Amniotic stem cell (primary cell): ENCODE measurements at regions not wholly inside any gene's neighbourhood (a gene's known extent, or its start where the extent isn't known, plus 50 kb on each side); places are given as distances from the start of the nearest gene placed in this dataset.
"Not testable (repeated sequence)": the region's sequence is repeated elsewhere in the genome, so short reads cannot be mapped to it uniquely, and the experiment has no call there.

Experiments
- DNase-seq: peaks from one replicate; lab custom pipeline; 2025; lab: John Stamatoyannopoulos, UW

DNA sequence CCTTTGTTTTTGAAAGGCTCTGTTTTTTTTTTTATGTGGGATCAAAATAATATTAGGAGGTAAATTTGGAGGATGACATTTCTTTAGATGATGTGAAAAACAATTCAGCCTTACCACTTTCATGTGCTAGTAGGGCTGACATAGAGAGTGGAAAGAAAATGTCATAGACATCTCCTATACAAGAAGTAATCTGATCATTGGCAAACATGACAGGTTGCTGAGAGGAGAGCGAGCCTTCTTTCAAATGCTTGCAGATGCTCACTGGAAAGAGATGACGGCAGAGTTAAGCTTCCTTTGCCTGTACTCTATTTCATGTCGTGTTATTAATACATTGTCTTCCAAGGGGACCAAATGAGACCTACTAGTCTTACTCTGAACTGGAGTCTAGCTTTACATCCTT, 160.1 kb upstream of the DAP start:
- no peak for DNase-seq

DNA sequence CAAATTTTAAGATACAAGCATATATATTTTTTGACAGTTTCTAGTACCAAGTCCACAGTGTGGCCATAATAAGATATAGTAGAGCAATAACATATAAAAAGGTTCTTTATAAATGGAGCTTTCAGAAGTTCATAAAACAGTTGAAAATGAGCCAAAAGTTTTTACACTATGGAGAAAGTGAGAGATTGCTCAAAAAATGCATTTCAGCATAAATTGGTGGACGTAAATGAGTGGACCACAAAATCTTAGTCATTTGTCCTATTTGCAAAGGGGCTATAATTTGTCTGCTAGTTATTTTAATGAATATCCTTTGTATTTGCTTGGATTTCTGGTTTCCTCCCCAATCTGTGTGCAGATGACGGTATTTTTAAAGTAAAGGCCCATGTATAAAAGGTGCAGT, 159.4 kb upstream of the DAP start:
- no peak for DNase-seq

DNA sequence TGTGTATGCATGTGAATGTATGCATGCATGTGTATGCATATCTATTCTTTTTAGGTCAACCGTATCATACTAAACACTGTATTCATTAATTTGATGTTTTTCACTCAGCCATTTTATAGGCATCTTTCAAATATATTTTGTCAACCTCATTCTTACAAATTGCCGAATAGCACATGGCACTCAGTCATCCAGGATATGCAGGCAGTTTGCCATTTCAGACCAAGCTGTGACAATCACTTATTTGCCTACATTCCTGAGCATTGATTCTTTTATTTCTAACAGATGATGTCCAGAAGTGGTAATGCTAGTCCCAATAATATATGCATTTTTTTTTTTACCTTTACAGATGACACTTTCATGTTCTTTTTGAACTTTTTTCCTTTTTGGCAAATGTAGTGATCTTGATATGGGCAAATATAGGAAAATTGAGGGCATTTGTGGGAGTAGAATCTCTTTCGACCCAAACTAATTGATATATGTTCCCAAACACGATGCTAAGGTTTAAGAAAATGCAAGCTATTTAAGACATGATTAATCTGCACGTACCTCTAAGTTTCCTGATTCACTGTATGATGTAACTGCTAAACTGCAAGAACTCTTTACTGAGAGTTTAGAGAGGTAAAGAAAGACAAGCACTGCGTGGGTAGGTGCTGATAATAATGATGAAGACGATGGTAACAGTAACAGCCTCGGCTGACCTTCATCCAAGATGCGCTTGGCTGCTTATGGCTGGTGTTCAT, 153.9 kb upstream of the DAP start:
- DNase-seq, result no peak

DNA sequence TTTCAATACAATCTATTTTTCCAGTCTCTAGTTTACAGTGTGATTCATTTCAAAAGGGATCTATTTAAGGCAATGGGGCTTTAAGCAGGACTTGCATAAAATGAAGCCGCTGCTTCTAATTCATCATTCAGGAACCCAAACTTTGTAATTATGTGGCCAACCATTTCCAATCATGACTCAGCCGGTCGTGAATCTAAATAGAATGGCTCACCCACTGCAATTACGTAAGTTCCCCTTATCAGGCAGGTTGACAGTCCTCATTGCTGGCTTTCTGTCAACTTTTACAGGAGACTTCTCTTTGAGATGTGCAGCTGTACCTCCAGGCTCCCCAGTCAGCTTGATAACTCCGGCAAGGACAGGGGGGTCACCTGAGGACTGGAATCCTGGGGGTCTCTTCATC, 152.8 kb upstream of the DAP start:
- DNase-seq, result peak; percentile 89

DNA sequence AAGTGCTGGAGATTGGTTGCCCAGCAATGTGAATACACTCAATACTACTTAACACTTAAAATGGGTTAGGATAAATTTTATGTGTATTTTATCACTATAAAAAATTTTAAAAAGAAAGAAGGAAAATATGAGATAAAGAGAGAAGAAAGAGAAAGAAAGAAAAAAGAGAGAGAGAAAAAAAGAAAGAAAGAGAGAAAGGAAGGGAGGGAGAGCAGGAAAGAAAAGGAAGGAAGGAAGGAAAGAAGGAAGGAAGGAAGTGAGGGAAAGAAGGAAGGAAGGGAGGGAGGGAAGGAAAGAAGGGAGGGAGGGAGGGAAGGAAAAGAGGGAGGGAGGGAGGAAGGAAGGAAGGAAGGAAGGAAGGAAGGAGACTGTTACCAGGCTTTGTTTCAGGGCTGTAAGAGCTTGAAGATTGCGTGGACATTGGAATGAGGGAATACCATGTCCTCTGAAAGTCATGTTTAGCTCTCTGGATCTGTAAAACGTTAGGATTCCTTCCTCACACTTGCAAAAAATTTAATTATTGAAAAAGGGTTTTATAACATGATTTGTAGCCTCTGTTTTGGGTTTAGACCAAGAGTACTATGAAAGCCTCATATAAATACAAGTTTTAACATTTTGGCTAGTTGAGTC, 152.3 kb upstream of the DAP start:
- DNase-seq, result no peak

DNA sequence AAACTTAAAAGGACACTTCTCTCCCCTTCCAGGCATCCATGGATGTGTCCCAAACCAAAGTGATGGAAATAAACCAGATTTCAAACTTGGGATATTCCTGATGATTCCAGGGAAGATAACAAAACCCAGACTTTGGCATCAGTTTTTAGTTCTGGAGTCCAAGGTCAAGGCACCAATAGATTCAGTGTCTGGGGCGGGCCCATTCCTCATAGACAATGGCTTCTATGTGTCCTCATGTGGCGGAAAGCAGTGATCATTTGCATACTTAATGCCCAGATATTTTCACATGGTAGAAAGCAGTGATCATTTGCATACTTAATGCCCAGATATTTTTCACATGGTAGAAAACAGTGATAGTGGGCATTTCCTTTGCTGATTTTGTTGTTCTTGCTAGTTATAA, 151.4 kb upstream of the DAP start:
- no peak for DNase-seq

DNA sequence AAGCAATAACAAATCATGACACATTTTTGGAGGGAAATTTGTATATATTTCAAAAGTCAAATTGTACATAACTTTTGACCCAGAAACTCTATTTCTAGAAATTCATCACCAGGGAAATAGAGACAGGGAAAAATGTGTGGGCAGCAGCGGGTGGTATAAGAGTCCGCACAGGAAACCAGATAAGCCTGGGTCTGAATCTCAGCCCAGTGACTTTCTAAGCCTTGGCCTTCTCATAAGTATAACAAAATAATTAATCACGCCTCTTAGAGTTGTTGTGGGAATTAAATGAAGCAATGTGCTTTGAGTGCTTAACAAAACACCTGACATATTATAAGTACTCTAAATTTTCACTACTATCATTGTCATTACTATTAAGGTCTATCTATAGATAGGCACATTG, 149.2 kb upstream of the DAP start:
- DNase-seq, result no peak

DNA sequence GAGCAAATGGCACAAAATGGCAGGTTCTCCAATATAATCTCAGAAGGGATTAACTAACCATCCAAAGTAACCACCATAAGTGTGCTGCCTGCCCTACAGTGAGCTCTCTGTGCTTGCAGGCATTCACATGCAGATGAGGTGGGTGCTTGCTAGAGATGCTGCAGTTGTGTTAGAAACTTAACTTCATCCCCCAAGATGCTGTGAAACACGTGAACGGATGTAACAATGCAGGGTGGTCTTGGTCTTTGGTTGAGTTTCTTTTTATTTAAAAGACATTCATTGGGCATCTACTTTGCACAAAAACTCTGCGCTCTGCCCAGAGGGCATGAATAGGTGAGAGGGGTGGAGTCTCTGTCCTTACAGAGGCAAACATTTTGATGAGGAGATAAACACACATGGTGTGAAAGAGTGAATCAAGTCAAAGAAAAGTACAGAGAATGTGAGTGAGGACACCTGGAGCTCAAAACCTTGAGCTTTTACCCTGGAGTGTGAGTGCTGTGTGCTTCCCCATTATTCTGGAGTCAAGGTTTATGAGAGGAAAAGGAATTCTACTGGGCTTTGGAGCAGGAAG, 143.9 kb upstream of the DAP start:
- DNase-seq, result no peak

DNA sequence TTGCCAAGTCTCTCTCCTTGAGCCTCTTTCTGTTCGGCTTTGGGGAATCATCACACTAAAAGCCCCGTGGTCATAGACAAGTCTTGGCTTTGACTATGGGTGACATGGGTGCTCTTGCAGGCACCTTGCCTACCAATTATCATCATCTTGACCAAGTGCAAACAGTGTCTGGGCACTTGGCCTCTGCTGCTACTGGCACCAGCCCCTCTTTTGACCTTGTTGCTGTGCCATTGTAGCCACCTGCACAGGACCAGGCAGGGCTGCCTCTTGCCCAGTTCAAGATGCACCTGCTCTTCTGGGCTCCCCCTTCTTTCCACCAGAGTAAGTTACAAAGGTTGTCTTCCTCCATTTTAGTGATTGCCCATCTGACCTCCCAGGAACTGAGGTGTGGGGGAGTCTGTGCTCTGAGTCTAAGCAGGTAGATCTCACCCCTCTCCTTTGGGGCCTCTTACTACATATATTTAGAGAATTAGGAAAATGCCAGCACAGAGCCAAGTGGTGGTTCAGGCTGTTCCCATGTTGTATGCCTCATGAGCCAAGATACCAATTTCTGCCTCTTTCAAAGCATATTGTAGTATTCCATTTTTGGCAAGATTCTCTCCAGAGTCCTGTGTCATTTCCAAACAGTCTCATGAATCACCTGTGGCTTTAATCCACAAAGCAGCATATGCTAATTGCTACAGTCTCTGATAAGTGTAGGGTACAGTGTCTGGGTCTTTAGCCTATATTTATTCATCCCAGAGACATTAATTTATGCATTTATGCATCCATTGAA, 142.9 kb upstream of the DAP start:
- DNase-seq, result no peak

DNA sequence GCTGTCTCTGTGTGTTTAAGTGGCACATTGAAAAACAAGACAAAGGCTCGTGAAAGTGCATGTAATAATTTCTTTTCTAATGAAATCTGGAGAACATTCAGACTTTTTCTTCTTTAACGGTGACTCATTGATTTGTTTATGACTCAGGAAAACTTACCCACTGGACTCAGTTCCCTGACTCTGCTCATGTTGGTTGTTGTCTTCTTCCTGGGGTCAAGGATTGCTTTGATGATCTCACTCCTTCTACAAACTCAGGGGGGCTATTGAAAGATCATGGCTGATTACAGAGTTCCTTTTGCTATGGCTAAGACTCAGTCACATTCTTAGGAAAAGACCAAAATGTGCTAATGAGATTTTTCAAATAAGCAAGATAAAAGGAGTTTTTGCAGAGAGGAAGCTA, 141.1 kb upstream of the DAP start:
- DNase-seq, result peak; percentile 21

DNA sequence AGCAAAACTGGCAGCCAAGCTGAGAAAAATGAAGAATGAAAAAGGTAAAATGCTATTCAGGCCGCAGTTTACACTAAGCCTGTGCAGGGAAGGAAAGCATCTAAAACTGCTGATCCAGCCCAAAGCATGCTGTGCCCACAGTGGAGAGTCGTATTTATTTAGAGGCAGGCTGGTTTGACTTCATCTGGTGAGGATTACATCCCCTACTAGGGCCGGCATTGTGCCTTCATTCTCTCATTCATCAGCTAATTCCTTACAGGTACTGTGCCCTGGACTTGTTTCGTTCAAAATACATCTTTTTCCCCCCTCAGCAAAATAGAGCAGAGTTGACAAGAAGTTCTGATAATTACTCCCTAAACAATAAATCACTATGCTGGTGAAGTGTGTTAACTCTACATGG, 137.5 kb upstream of the DAP start:
- DNase-seq, result no peak

DNA sequence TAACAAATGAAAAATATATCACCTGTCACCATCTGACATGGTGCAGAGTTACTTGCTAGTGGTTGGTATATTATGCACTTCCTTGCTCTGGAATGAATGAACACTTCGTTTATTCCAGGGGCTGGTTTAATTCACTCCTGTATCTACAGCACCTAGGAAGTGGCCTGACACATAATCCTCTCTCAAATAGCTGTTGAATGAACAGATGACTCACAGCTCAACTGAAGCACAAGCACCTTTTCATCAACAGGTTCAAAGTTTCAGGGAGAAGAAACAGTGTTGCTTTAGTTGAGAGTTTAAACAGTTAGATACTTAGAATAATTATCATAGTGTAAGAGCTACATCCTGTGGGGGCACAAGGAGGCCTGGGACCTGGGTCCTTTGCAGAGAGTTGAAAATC, 135.0 kb upstream of the DAP start:
- no peak for DNase-seq

DNA sequence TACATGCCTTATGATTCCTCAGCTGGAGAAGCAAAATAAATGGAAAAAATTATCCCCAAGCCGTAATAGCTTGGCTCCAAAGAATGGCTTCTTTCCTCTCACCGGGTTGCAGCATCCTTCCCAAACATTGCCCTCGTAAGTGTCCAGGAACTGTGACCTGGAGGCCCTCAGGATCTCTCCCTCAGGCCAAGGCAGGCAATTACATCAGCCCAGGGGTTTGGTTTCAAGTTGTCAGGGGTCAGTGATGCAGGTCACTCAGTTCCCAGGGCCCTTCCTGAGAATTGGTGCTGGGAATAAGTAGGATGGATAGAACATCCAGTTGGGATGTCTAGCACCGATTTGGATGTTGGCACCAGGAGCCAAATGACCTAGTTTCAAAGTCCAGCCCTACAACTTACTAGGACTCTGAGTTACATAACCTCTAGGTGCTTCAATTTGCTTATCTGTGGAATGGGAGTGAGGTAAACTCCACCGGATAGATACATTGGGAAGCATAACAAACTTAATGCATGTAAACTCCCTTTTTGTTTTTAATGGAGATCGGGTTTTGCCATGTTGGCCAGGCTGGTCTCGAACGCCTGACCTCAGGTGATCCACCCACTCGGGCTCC, 133.5 kb upstream of the DAP start:
- no peak for DNase-seq

DNA sequence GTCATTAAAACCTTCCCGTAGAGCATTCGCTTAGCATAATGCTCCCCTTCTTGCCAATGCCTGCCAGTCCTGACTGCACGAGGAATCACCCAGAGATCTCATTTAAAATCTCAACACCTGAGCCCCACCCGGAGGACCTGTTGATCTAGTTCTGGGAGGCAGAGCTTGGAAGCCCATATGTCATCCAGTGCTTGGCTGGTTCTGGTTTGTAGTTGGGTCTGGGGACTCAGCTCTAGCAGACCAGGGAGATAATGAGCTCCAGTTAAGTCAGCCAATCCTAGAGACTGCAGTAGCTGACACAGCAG, 131.8 kb upstream of the DAP start:
- no peak for DNase-seq

DNA sequence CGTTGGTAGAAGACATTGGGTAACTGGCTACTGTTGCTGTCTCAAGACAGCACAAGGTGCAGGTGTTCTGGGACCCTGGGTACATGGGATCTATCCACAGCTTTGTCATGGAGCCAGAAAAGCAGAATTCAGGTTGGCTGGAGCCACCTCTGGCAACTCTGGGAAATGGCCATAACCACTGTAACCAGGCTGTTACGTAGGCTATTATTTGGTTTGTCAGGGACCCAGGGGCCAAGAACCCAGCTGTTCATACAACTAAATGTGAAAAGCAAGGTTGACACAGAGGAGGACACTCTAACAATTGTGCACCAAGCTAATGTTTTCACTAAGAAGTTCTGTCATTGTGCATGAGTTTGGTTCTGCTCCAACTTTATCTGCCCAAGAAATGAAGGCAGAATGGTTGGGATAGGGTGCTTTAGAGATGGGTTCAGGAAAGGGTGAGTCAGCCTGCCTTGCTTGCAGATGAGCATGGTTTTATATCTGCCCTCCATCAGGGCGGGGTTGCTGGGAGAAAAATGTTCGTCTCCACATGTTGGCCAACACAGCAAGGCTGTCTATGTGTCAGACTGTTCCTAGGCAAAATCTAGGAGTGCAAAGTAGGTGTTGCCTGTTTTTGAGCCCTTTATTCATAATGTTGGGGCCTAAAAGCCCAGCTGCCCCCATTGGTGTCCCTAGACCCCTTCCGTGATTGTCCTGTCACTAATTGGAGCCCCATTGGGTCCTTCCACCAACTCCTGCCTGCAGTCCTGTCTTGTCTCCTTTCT, 131.3 kb upstream of the DAP start:
- no peak for DNase-seq

DNA sequence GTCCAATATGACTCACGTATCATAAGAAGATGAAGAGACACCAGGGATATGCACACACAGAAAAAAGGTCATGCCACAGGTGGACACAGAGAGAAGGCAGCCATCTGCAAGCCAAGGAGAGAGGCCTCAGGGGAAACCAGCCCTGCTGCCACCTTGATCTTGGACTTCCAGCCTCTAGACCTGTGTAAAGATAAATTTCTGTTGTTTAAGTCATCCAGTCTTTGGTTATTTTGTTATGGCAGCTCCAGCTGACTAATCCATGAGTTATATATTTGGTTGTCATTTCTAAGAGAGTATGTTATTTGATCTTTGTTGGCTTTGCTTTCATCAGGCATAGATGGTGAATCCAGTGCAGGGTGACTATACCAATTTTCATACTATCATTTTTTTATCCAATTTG, 130.2 kb upstream of the DAP start:
- DNase-seq, result no peak

DNA sequence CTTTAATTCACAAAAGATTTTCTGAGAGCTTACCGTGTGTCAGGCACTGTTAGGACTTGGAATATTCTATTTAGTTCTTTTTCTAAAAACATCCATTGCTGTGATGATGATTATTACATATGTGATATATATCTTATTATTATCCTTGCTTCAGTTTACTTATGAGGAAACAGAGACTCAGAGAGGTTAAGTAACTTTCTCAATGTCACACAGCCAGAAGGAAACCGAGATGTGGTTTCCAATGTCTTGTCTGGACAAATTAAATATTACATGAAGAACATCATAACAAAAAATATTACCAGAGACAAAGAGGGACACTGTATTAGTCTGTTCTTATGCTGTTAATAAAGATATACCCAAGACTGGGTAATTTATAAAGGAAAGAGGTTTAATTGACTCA, 125.5 kb upstream of the DAP start:
- DNase-seq, result no peak

DNA sequence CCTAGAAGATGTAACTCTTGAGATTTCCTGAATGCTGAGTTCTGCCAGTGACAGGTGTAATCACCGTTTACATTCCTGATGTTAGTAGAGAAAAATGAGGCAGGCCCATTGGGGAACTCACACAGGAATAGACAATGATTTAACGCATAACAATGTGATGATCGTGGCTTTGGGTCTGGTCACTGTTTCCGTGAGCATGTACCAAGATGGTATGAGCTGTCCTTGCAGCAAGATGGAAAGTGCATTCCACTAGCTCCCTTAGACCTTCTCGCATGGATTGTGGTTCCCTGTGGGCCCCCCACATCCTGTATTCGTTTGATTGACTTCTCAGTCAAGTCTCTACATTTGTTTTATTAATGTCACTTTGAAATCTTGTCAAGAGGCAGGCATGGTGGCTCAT, 124.0 kb upstream of the DAP start:
- DNase-seq, result no peak

DNA sequence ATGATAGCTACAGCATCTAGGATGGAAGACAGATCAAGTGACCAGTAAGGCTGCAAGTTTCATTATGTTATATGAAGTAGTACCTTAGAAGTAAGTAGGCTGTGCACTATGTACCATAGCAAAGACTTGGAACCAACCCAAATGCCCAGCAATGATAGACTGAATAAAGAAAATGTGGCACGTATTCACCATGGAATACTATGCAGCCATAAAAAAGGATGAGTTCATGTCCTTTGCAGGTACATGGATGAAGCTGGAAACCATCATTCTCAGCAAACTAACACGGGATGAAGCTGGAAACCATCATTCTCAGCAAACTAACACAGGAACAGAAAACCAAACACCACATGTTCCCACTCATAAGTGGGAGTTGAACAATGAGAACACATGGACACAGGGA, 122.9 kb upstream of the DAP start:
- not testable (repeated sequence) for DNase-seq

DNA sequence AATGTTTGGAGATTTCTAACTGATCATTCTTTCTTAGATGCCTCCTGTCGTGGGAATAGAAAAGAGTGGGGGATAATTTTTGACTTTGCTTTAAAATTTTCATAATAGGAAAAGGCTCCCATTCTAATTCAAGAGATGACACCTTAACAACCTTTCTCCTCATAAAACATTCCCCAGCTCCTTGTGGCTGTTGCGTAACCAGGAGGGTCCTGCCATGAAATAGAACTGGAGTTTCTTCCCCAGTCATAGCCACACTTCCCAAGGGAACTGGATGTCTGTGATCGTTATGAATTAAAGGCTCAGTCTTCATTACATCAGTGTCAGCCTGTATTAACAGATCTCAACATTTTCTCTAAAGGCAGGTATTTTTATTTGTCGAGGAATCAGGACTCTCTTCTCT, 119.9 kb upstream of the DAP start:
- DNase-seq, result no peak

DNA sequence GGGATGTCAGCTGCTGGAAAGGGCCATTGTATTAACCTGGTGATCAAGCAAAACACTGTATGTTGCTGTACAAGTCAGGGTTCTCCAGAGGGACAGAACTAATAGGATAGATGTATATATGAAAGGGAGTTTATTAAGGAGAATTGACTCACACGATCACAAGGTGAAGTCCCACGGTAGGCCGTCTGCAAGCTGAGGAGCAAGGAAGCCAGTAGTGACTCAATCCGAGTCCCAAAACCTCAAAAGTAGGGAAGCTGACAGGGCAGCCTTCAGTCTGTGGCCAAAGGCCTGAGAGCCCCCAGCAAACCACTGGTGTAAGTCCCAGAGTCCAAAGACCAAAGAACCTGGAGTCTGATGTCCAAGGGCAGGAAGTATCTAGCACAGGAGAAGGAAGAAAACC, 116.0 kb upstream of the DAP start:
- not testable (repeated sequence) for DNase-seq
